GM19395 (cell line): ENCODE measurements at regions not wholly inside any gene's neighbourhood (a gene's known extent, or its start where the extent isn't known, plus 50 kb on each side); places are given as distances from the start of the nearest gene placed in this dataset.

ENCODE experiments used
- ATAC-seq: cut with Tn5 transposase; IDR thresholded peaks from one replicate; pipeline ENCODE4 v1.9.1; 2021; ENCODE audit warnings: mild to moderate bottlenecking, moderate library complexity; ENCODE audit not compliant: unreplicated experiment

- no peak for ATAC-seq
Measured at GRCh38 chr6:40803897-40804702, 216.9 kb upstream of the LRFN2 start.

- ATAC-seq, result no peak
Measured at GRCh38 chr6:40802481-40802880, 215.3 kb upstream of the LRFN2 start.

- ATAC-seq, result no peak
Measured at GRCh38 chr6:40799296-40800140, 212.4 kb upstream of the LRFN2 start.

- ATAC-seq, result no peak
Measured at GRCh38 chr6:40798069-40798770, 211.1 kb upstream of the LRFN2 start.

GRCh38 chr6:40796260-40797221 lies 209.4 kb upstream of the LRFN2 start:
- ATAC-seq, result no peak

GRCh38 chr6:40794586-40794985 lies 207.4 kb upstream of the LRFN2 start:
- no peak for ATAC-seq

GRCh38 chr6:40792183-40792582 lies 205.0 kb upstream of the LRFN2 start:
- no peak for ATAC-seq

GRCh38 chr6:40791004-40791403 lies 203.8 kb upstream of the LRFN2 start:
- no peak for ATAC-seq

- ATAC-seq, result peak; percentile 53
Measured at GRCh38 chr6:40788661-40789655, 201.8 kb upstream of the LRFN2 start.

- ATAC-seq, result no peak
Measured at GRCh38 chr6:40782355-40782754, 195.2 kb upstream of the LRFN2 start.

- ATAC-seq, result no peak
Measured at GRCh38 chr6:40780637-40781036, 193.5 kb upstream of the LRFN2 start.

- ATAC-seq, result no peak
Measured at GRCh38 chr6:40779409-40779808, 192.2 kb upstream of the LRFN2 start.

- no peak for ATAC-seq
Measured at GRCh38 chr6:40778918-40779317, 191.8 kb upstream of the LRFN2 start.

GRCh38 chr6:40778196-40778595 lies 191.0 kb upstream of the LRFN2 start:
- ATAC-seq, result no peak

- ATAC-seq, result no peak
Measured at GRCh38 chr6:40774932-40775331, 187.8 kb upstream of the LRFN2 start.

GRCh38 chr6:40770794-40771193 lies 183.6 kb upstream of the LRFN2 start:
- ATAC-seq, result no peak

- ATAC-seq, result no peak
Measured at GRCh38 chr6:40764726-40765125, 177.6 kb upstream of the LRFN2 start.

GRCh38 chr6:40762981-40763380 lies 175.8 kb upstream of the LRFN2 start:
- no peak for ATAC-seq

- no peak for ATAC-seq
Measured at GRCh38 chr6:40760887-40761286, 173.7 kb upstream of the LRFN2 start.
